Endothelial cell of umbilical vein (primary cell): ENCODE measurements at regions not wholly inside any gene's neighbourhood (a gene's known extent, or its start where the extent isn't known, plus 50 kb on each side); places are given as distances from the start of the nearest gene placed in this dataset.

ENCODE experiments used
- MAX ChIP-seq: IDR thresholded peaks from 2 replicates; pipeline ENCODE4 v1.6.1; 2011; ENCODE audit not compliant: insufficient read depth, insufficient read length
- POLR2AphosphoS5 ChIP-seq: IDR thresholded peaks from 2 replicates; pipeline ENCODE4 v1.6.1; 2012; ENCODE audit warnings: low read depth, mild to moderate bottlenecking, control low read depth, low read length, moderate library complexity; ENCODE audit not compliant: insufficient read depth

- TF ChIP-seq POLR2AphosphoS5 (no peak), MAX (no peak)
Observed at GRCh38 chr13:50276550-50276949, 261.3 kb downstream of the KCNRG start.
